Stimulated activated memory B cell treated with anti-CD40 and anti-IgM and Interleukin-4, amounts not matched to agents 10 μg/mL and 1 μg/mL and 100 μg/mL, for 72 hours (primary cell): ENCODE measurements at regions not wholly inside any gene's neighbourhood (a gene's known extent, or its start where the extent isn't known, plus 50 kb on each side); places are given as distances from the start of the nearest gene placed in this dataset.

Source experiments
- ATAC-seq: fragments of 150-1000 bp; cut with Tn5 transposase; 2 replicates; pipeline ENCODE4 v1.10.0; 2021
- H3K27ac Mint-ChIP-seq: one replicate; pipeline ENCODE4 v1.8.0; 2022; ENCODE audit warnings: mild to moderate bottlenecking, mixed read lengths
- H3K27me3 Mint-ChIP-seq: one replicate; pipeline ENCODE4 v1.8.0; 2022; ENCODE audit warnings: mixed read lengths
- H3K36me3 Mint-ChIP-seq: one replicate; pipeline ENCODE4 v1.8.0; 2022; ENCODE audit warnings: mixed read lengths
- H3K4me1 Mint-ChIP-seq: one replicate; pipeline ENCODE4 v1.8.0; 2022; ENCODE audit warnings: mixed read lengths
- H3K4me3 Mint-ChIP-seq: one replicate; pipeline ENCODE4 v1.8.0; 2022; ENCODE audit warnings: mild to moderate bottlenecking, moderate library complexity, mixed read lengths
- H3K9me3 Mint-ChIP-seq: one replicate; pipeline ENCODE4 v1.8.0; 2022; ENCODE audit warnings: mixed read lengths

- no peak for ATAC-seq
- Mint-ChIP-seq H3K27ac (no peak overlapping the region), H3K4me3 (no peak overlapping the region), H3K4me1 (no peaks in the 10 kb centered on the region), H3K36me3 (no peaks in the 10 kb centered on the region), H3K27me3 (no peaks in the 10 kb centered on the region), H3K9me3 (no peaks in the 10 kb centered on the region)
Measured at GRCh38 chr9:30178610-30179009, 2205.8 kb upstream of the ACO1 start.

- Mint-ChIP-seq H3K4me1 (no peaks in the 10 kb centered on the region), H3K27ac (no peak overlapping the region), H3K4me3 (no peak overlapping the region), H3K27me3 (no peaks in the 10 kb centered on the region), H3K9me3 (peaks cover 18% of the 10 kb centered on the region), H3K36me3 (no peaks in the 10 kb centered on the region)
- no peak for ATAC-seq
Measured at GRCh38 chr9:30193421-30193820, 2191.0 kb upstream of the ACO1 start.

GRCh38 chr9:30196941-30197340 is 2187.5 kb upstream of the ACO1 start:
- Mint-ChIP-seq H3K27ac (no peak overlapping the region), H3K4me1 (no peaks in the 10 kb centered on the region), H3K9me3 (peaks cover 7% of the 10 kb centered on the region), H3K36me3 (no peaks in the 10 kb centered on the region), H3K27me3 (no peaks in the 10 kb centered on the region), H3K4me3 (no peak overlapping the region)
- no peak for ATAC-seq

- ATAC-seq, result no peak
- no peak overlapping the region for H3K4me3 Mint-ChIP-seq
- H3K9me3 Mint-ChIP-seq, result peaks cover 7% of the 10 kb centered on the region
- H3K27me3 Mint-ChIP-seq, result no peaks in the 10 kb centered on the region
- no peaks in the 10 kb centered on the region for H3K36me3 Mint-ChIP-seq
- H3K4me1 Mint-ChIP-seq, result no peaks in the 10 kb centered on the region
- no peak overlapping the region for H3K27ac Mint-ChIP-seq
Measured at GRCh38 chr9:30197453-30197852, 2187.0 kb upstream of the ACO1 start.

- no peak overlapping the region for H3K27ac Mint-ChIP-seq
- ATAC-seq, result no peak
- H3K36me3 Mint-ChIP-seq, result no peaks in the 10 kb centered on the region
- no peak overlapping the region for H3K4me3 Mint-ChIP-seq
- no peaks in the 10 kb centered on the region for H3K4me1 Mint-ChIP-seq
- no peaks in the 10 kb centered on the region for H3K27me3 Mint-ChIP-seq
- H3K9me3 Mint-ChIP-seq, result peaks cover 7% of the 10 kb centered on the region
Measured at GRCh38 chr9:30197954-30198353, 2186.5 kb upstream of the ACO1 start.

GRCh38 chr9:30198463-30199309 is 2185.8 kb upstream of the ACO1 start:
- Mint-ChIP-seq H3K36me3 (no peaks in the 10 kb centered on the region), H3K9me3 (peaks cover 7% of the 10 kb centered on the region)
- ATAC-seq, result no peak

GRCh38 chr9:30201024-30201423 is 2183.4 kb upstream of the ACO1 start:
- Mint-ChIP-seq H3K9me3 (peaks cover 10% of the 10 kb centered on the region), H3K4me1 (no peaks in the 10 kb centered on the region), H3K27ac (no peak overlapping the region), H3K27me3 (no peaks in the 10 kb centered on the region), H3K4me3 (no peak overlapping the region), H3K36me3 (no peaks in the 10 kb centered on the region)
- ATAC-seq, result no peak

More at GRCh38 chr9:30198463-30199309, 2185.8 kb upstream of the ACO1 start:
- H3K27me3 Mint-ChIP-seq, result no peaks in the 10 kb centered on the region
- H3K27ac Mint-ChIP-seq, result no peak overlapping the region
- H3K4me1 Mint-ChIP-seq, result no peaks in the 10 kb centered on the region
- H3K4me3 Mint-ChIP-seq, result no peak overlapping the region

GRCh38 chr9:30235068-30235467 is 2149.4 kb upstream of the ACO1 start:
- Mint-ChIP-seq H3K36me3 (no peaks in the 10 kb centered on the region), H3K4me1 (no peaks in the 10 kb centered on the region), H3K27ac (no peak overlapping the region), H3K4me3 (no peak overlapping the region), H3K9me3 (no peaks in the 10 kb centered on the region), H3K27me3 (no peaks in the 10 kb centered on the region)
- no peak for ATAC-seq

GRCh38 chr9:30235564-30235963 is 2148.9 kb upstream of the ACO1 start:
- ATAC-seq, result no peak
- no peak overlapping the region for H3K27ac Mint-ChIP-seq

GRCh38 chr9:30239878-30240277 is 2144.6 kb upstream of the ACO1 start:
- no peaks in the 10 kb centered on the region for H3K4me1 Mint-ChIP-seq
- no peaks in the 10 kb centered on the region for H3K27me3 Mint-ChIP-seq
- H3K9me3 Mint-ChIP-seq, result peaks cover 3% of the 10 kb centered on the region
- ATAC-seq, result no peak
- no peak overlapping the region for H3K4me3 Mint-ChIP-seq
- H3K36me3 Mint-ChIP-seq, result no peaks in the 10 kb centered on the region
- no peak overlapping the region for H3K27ac Mint-ChIP-seq

More at GRCh38 chr9:30235564-30235963, 2148.9 kb upstream of the ACO1 start:
- Mint-ChIP-seq H3K36me3 (no peaks in the 10 kb centered on the region), H3K9me3 (no peaks in the 10 kb centered on the region), H3K4me1 (no peaks in the 10 kb centered on the region), H3K4me3 (no peak overlapping the region), H3K27me3 (no peaks in the 10 kb centered on the region)

- Mint-ChIP-seq H3K36me3 (no peaks in the 10 kb centered on the region), H3K27ac (no peak overlapping the region), H3K4me1 (no peaks in the 10 kb centered on the region), H3K4me3 (no peak overlapping the region), H3K9me3 (peaks cover 3% of the 10 kb centered on the region), H3K27me3 (no peaks in the 10 kb centered on the region)
- no peak for ATAC-seq
Measured at GRCh38 chr9:30243467-30243866, 2141.0 kb upstream of the ACO1 start.

- no peaks in the 10 kb centered on the region for H3K27me3 Mint-ChIP-seq
- no peaks in the 10 kb centered on the region for H3K36me3 Mint-ChIP-seq
- H3K27ac Mint-ChIP-seq, result no peak overlapping the region
- no peak for ATAC-seq
- no peaks in the 10 kb centered on the region for H3K4me1 Mint-ChIP-seq
- peaks cover 3% of the 10 kb centered on the region for H3K9me3 Mint-ChIP-seq
- H3K4me3 Mint-ChIP-seq, result no peak overlapping the region
Measured at GRCh38 chr9:30244877-30245276, 2139.6 kb upstream of the ACO1 start.

GRCh38 chr9:30250872-30251271 is 2133.6 kb upstream of the ACO1 start:
- Mint-ChIP-seq H3K36me3 (no peaks in the 10 kb centered on the region), H3K4me3 (no peak overlapping the region), H3K27me3 (no peaks in the 10 kb centered on the region), H3K9me3 (no peaks in the 10 kb centered on the region), H3K4me1 (no peaks in the 10 kb centered on the region), H3K27ac (no peak overlapping the region)
- no peak for ATAC-seq

- no peak overlapping the region for H3K27ac Mint-ChIP-seq
- peaks cover 9% of the 10 kb centered on the region for H3K9me3 Mint-ChIP-seq
- H3K4me1 Mint-ChIP-seq, result no peaks in the 10 kb centered on the region
- no peak overlapping the region for H3K4me3 Mint-ChIP-seq
- no peak for ATAC-seq
- no peaks in the 10 kb centered on the region for H3K27me3 Mint-ChIP-seq
- H3K36me3 Mint-ChIP-seq, result no peaks in the 10 kb centered on the region
Measured at GRCh38 chr9:30258094-30258493, 2126.3 kb upstream of the ACO1 start.

GRCh38 chr9:30280229-30280900 is 2104.1 kb upstream of the ACO1 start:
- no peak overlapping the region for H3K27ac Mint-ChIP-seq
- H3K4me3 Mint-ChIP-seq, result no peak overlapping the region
- no peaks in the 10 kb centered on the region for H3K27me3 Mint-ChIP-seq
- H3K36me3 Mint-ChIP-seq, result no peaks in the 10 kb centered on the region
- ATAC-seq, result no peak
- H3K4me1 Mint-ChIP-seq, result no peaks in the 10 kb centered on the region
- peaks cover 10% of the 10 kb centered on the region for H3K9me3 Mint-ChIP-seq

- no peak for ATAC-seq
- Mint-ChIP-seq H3K4me3 (no peak overlapping the region), H3K27ac (no peak overlapping the region), H3K36me3 (no peaks in the 10 kb centered on the region), H3K27me3 (no peaks in the 10 kb centered on the region), H3K4me1 (no peaks in the 10 kb centered on the region), H3K9me3 (no peaks in the 10 kb centered on the region)
Measured at GRCh38 chr9:30289435-30289834, 2095.0 kb upstream of the ACO1 start.
